NCI-H128 (cell line): ENCODE measurements at regions not wholly inside any gene's neighbourhood (a gene's known extent, or its start where the extent isn't known, plus 50 kb on each side); places are given as distances from the start of the nearest gene placed in this dataset.
"Not testable (repeated sequence)": the region's sequence is repeated elsewhere in the genome, so short reads cannot be mapped to it uniquely, and the experiment has no call there.

Experiments
- DNase-seq: peaks from one replicate; lab custom pipeline; 2025; ENCODE audit not compliant: unreplicated experiment; lab: John Stamatoyannopoulos, UW

DNA sequence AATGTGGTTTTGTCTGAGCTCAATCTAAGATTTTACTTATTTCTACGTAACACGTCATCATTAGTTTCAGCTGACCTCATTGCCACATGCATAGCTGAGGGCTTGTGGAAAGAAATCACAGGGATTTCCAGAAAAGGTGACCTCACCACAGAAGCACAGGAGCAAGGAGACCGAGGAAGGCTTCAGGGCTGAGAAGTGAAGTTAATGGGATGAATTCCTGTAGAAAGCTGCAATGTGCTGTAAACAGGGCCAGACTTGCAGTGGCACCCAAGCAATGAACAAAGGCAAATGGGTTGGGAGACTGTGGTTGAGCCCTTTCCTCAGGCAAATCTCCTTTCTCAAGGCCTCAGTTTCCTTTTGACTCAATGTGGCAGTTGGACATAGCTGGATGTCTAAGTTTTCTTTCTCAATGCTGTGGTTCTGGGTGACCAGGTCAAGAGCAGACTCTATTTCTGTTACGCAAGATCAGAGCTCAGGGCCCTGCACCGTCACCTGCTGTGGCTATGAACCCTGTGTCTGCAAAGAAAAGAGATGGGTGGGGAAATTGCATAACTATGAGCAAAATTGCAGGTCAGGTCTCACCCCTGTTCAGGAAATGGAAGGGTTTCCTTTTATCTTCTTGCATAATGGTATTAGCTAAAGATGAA is 252.2 kb upstream of the TBL1XR1 start:
- no peak for DNase-seq

DNA sequence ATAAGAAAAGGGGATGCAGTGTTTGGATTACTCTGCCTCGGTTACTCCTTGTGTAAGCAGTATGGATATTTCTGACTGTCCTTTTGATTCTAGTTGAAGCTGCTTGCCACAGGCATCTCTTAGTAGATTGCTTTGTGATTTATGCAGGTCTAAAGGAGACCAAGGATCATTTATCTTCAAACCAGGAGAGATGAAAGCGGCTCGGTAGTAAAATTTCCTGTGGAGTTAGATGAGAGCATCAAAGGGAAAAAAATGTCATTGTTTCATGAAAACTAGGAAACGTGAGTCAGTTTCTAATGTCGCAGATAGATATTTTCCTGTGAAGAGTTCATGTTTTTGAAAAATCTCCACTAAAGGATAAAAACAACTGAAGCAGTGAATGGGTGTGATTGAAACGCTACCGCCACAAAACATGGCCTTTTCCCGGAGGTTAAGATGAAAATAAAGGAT is 254.0 kb upstream of the TBL1XR1 start:
- DNase-seq, result no peak

GRCh38 chr3:177451864-177452830 is 254.9 kb upstream of the TBL1XR1 start:
- no peak for DNase-seq

- no peak for DNase-seq
Measured at GRCh38 chr3:177452831-177453450, 255.7 kb upstream of the TBL1XR1 start.

DNA sequence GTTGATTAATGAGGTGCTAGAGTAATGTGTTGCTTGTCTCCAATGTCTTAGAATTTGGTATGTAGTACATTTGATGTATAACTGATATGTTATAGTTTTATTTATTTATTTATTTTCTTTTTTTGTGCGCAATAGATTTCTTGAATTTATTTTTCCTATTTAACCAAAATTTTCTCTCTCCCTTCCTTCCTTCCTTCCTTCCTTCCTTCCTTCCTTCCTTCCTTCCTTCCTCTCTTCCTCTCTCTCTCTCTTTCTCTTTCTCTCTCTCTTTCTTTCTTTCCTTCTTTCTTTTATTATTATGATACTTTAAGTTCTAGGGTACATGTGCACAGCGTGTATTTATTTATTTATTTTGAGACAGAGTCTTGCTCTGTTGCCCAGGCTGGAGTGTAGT is 256.2 kb upstream of the TBL1XR1 start:
- DNase-seq, result no peak

DNA sequence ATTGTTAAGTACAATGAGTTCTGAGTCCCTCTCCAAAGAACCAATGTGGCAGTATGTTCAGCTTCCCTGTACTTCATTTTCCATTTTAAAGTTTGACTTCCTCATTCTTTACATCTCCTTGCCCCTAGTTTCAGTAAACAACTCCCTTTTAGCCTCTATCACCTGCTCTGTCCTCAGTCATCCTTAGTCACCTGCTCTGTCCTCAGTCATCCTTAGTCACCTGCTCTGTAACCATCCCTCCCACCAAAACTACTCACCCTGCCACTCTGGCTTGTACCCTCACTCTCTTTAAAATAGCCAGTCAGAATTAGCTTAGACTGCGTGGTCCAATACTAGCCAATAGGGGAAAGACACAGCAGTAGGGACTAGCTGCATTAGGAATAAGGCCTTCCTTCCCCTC is 259.9 kb upstream of the TBL1XR1 start:
- not testable (repeated sequence) for DNase-seq

GRCh38 chr3:177459401-177459800 is 262.1 kb upstream of the TBL1XR1 start:
- DNase-seq, result no peak

- no peak for DNase-seq
Measured at GRCh38 chr3:177460047-177460446, 262.8 kb upstream of the TBL1XR1 start.

GRCh38 chr3:177461765-177462164 is 264.5 kb upstream of the TBL1XR1 start:
- DNase-seq, result no peak

DNA sequence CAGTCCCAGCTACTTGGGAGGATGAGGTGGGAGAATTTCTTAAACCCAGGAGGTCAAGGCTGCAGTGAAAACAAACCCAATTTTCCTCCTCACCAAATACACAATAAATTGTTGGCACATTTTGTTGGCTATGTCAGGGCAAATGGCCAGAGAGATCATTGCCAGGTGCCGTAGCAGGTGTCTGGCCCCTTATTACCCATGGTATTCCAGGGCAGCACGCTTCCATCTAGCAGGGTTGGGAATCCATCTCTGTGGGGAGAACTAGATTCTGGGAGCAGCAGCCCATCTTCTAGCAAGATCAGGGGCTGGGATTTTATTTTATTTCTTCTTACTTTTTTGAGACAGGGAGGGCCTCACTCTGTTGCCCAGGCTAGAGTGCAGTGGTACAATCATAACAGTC is 266.1 kb upstream of the TBL1XR1 start:
- DNase-seq, result not testable (repeated sequence)

- DNase-seq, result no peak
Measured at GRCh38 chr3:177463863-177464262, 266.6 kb upstream of the TBL1XR1 start.

DNA sequence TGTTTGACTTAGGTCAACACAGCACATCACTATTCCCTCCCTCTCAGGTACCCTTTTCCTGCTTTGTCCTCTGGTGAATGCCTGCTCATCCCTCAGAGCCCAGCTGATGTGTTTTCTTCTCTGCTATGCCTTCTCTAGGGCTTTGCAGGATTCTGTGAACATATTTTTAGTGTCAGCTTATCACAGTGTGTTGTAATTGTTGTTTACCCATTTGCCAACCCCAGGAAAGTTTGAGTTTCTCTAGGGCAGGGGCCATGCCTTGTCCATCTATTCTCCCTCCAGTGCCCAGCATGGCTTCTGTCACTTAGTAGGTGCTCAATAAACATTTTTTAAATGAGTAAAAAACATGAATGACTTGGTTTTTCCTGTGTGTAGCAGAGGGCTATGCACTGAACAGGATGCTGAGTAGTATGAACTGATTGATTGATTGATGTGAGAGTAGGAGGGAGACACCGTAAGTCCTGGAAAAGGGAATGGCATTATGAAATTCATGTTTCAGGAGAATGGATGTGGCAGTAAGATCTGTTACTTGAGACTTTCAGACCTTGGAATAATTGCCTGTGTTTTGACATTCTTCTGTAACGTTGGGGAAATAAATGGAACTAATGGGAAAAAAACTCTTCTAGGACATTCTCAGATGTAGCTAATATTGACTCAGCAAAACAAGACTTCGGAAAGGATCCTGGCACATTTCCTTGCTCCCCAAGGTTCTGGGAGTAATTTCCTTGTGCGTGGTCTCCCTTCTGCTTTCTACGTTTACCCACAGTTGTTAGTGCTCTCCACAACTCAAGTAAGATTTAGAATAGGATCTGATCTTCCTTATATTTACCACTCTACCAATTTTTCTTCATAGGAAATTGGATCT is 267.3 kb upstream of the TBL1XR1 start:
- DNase-seq, result no peak

DNA sequence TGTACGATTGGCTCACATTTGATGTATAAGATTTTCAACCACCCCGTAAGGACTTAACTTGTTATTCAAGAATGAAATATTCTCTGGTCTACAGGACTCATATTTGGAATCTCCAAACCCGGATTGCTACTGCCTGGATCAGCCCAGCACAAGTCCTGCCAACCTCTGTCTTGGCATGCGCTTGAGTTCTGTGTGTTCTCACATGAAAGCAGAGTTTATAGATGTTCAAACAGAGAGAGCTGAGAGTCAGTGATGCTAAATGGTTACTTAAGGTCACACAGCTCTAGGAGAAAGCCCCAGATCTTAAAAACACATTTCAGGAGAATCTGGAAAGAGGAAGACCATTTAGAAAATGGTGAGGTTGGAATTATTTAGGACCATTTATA is 268.0 kb upstream of the TBL1XR1 start:
- DNase-seq, result no peak

DNA sequence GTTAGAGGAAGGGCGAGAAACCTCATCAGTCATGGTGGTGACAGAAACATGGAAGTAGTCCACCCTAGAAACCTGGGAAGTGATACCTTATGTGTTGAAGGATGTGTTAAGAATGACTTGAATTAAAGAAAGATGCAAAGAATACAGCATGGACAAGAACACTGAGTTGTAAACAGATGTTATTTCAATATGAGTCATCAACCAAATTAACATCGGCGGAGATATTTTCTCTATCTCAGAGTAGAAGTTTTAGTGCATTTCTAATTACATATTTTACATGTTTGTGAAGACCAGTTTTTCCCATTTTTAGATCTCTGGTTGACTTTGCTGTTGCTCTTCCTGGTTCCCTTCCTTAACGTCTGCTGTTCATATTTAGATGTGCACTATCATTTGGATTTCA is 268.8 kb upstream of the TBL1XR1 start:
- no peak for DNase-seq

GRCh38 chr3:177466622-177467021 is 269.3 kb upstream of the TBL1XR1 start:
- not testable (repeated sequence) for DNase-seq

DNA sequence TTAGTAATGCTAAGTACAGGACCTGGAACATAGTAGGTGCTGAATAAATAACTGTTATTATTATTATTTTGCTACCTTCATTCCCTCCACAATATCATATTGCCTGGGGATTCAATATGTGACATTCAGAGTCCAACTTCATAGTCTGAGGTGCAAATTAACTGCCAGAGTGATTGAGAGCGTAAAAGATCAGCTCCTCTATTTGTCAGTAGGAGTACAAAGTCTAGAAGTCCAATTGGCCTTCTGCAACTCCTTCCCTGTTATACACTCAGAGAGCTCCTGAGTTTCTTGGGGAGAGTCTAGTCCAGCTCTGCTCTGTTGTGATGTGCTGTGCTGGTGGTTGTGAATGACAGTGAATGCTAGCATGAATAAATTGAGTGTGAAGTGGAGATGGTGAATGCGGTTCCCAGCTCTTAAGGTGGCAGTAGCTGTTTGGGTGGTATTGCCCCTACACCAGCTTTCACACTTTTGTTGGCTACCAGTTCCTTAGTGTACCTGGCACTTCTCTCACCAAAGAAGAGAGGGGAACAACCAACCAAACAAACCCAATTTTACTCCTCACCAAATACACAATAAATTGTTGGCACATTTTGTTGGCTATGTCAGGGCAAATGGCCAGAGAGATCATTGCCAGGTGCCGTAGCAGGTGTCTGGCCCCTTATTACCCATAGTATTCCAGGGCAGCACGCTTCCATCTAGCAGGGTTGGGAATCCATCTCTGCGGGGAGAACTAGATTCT is 270.1 kb upstream of the TBL1XR1 start:
- DNase-seq, result no peak

GRCh38 chr3:177468331-177468730 is 271.0 kb upstream of the TBL1XR1 start:
- no peak for DNase-seq

GRCh38 chr3:177468816-177469215 is 271.5 kb upstream of the TBL1XR1 start:
- DNase-seq, result no peak

GRCh38 chr3:177469216-177469615 is 271.9 kb upstream of the TBL1XR1 start:
- no peak for DNase-seq
